Psoas muscle (tissue), 7 donors: ENCODE measurements at regions not wholly inside any gene's neighbourhood (a gene's known extent, or its start where the extent isn't known, plus 50 kb on each side); places are given as distances from the start of the nearest gene placed in this dataset.

Experiments used
- ATAC-seq, 4 donors: fragments of 200-7000 bp; cut with Tn5 transposase; one replicate each; pipeline ENCODE4 v1.9.1; 2020; ENCODE audit warnings: moderate library complexity in 3 of 4, mild to moderate bottlenecking in 2 of 4
- DNase-seq, 2 donors: peaks; one replicate each; pipeline ENCODE4 v3.0.0-alpha.2; 2020
- H3K27ac ChIP-seq: fragments of 200-600 bp; one replicate; pipeline ENCODE4 v1.8.0; 2022
- H3K27me3 ChIP-seq, 3 donors: fragments of 200-600 bp in 1 of 3; one replicate each; pipeline versions ENCODE4 v1.6.1 to v1.8.0; 2013 to 2022; ENCODE audit warnings: low read length in 2 of 3, mild to moderate bottlenecking in 2 of 3, moderate library complexity in 1 of 3; ENCODE audit not compliant: insufficient read depth in 3 of 3
- H3K36me3 ChIP-seq, 2 donors: fragments of 200-600 bp in 1 of 2; one replicate each; pipeline versions ENCODE4 v1.6.1 to v1.8.0; 2013 to 2022; ENCODE audit warnings: low read depth in 1 of 2, mild to moderate bottlenecking in 1 of 2, moderate library complexity in 1 of 2; ENCODE audit not compliant: insufficient read depth in 1 of 2
- H3K4me1 ChIP-seq: fragments of 200-600 bp; one replicate; pipeline ENCODE4 v1.8.0; 2022
- H3K4me3 ChIP-seq: fragments of 200-600 bp; one replicate; pipeline ENCODE4 v1.8.0; 2022; ENCODE audit warnings: mild to moderate bottlenecking
- H3K9me3 ChIP-seq: fragments of 200-600 bp; one replicate; pipeline ENCODE4 v1.8.0; 2022
- CTCF ChIP-seq: fragments of 200-600 bp; IDR thresholded peaks from one replicate; pipeline ENCODE4 v1.8.0; 2022; ENCODE audit warnings: antibody characterized with exemption
- WGBS, 3 donors: extraction: QIAGEN DNeasy Blood & Tissue Kit; methylation state at CpG; one replicate each; pipeline versions ENCODE4 v1.1.6 to v1.1.7; 2013; 5-methylcytosine and 5-hydroxymethylcytosine counted together
- intact Hi-C, 2 donors: fragments of 100-400 bp; cut with DNase I; formaldehyde crosslinking; loops; one replicate each; pipeline versions ENCODE4 v1.11.0 to v1.14.2; 2022
- donor health status: healthy with polysubstance abuse.
- donor health status: DM: no; HTN: no; CAD: no; lungs with moderate emphysema.
- donor health status: Bipolar disorder and iron deficiency.
- donor health status: healthy.
- donor health status: DM: yes; HTN: yes; CAD: no.
- donor health status: DM: no; HTN: no; CAD: no.
- donor health status: DM: yes; HTN: yes; CAD: no.

GRCh38 chr9:18137815-18138214 lies 336.1 kb upstream of the ADAMTSL1 start:
- ATAC-seq (no peak), DNase-seq (no peak)
- Histone ChIP-seq H3K27me3 (peaks cover 0 to 3% (median 0%) of the 10 kb centered on the region in 3 donors), H3K9me3 (no peaks in the 10 kb centered on the region), H3K4me1 (no peaks in the 10 kb centered on the region), H3K4me3 (no peak overlapping the region), H3K27ac (no peak overlapping the region), H3K36me3 (no peaks in the 10 kb centered on the region)
- intact Hi-C loops: loop anchor here in 1 of 2 donors (5.0 kb wide), 1 partner anchor 51 kb away; no protein-coding TSS in a partner anchor
- WGBS, 3 donors: 66 to 78% (median 75%) methylated on average over 4 of the region's 4 CpGs
- TF ChIP-seq CTCF: no peak

GRCh38 chr9:18138656-18139055 lies 335.3 kb upstream of the ADAMTSL1 start:
- H3K4me1 ChIP-seq: no peaks in the 10 kb centered on the region
- ATAC-seq: no peak
- H3K27ac ChIP-seq: no peak overlapping the region
- no peaks in the 10 kb centered on the region for H3K36me3 ChIP-seq
- no peak overlapping the region for H3K4me3 ChIP-seq
- DNase-seq: no peak
- no peaks in the 10 kb centered on the region for H3K9me3 ChIP-seq
- TF ChIP-seq CTCF: no peak
- intact Hi-C loops: loop anchor here in 1 of 2 donors (5.0 kb wide), 1 partner anchor 51 kb away; no protein-coding TSS in a partner anchor
- WGBS, 3 donors: 65 to 68% (median 68%) methylated on average over 5 of the region's 5 CpGs
- no peaks in the 10 kb centered on the region for H3K27me3 ChIP-seq

DNA sequence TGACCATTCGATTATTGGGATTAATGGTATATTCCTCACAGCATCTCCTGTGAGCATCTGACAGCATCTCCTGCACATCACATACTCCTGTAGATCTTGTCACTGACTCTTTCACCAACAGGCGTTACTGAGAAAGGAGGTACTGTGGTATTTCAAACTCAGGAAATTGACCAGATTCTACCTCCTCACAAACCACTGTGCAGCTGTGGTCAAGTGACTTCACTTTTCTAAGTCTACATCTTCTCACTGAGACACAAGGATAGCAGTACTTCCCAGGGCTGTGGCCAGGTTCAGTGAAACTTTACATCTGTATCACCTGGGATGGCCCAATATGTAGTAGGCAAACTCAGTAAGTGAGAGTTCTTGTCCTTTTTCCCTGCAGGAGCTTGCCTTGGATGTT lies 332.3 kb upstream of the ADAMTSL1 start:
- H3K27me3 ChIP-seq: peaks cover 0 to 5% (median 0%) of the 10 kb centered on the region in 3 donors
- TF ChIP-seq CTCF: no peak
- H3K9me3 ChIP-seq: no peaks in the 10 kb centered on the region
- H3K36me3 ChIP-seq: no peaks in the 10 kb centered on the region
- no peak overlapping the region for H3K4me3 ChIP-seq
- no peak overlapping the region for H3K27ac ChIP-seq
- intact Hi-C loops: no loop called here
- WGBS, 3 donors: 84 to 98% (median 94%) methylated on average over 2 of the region's 2 CpGs
- DNase-seq (no peak), ATAC-seq (no peak)
- no peaks in the 10 kb centered on the region for H3K4me1 ChIP-seq

DNA sequence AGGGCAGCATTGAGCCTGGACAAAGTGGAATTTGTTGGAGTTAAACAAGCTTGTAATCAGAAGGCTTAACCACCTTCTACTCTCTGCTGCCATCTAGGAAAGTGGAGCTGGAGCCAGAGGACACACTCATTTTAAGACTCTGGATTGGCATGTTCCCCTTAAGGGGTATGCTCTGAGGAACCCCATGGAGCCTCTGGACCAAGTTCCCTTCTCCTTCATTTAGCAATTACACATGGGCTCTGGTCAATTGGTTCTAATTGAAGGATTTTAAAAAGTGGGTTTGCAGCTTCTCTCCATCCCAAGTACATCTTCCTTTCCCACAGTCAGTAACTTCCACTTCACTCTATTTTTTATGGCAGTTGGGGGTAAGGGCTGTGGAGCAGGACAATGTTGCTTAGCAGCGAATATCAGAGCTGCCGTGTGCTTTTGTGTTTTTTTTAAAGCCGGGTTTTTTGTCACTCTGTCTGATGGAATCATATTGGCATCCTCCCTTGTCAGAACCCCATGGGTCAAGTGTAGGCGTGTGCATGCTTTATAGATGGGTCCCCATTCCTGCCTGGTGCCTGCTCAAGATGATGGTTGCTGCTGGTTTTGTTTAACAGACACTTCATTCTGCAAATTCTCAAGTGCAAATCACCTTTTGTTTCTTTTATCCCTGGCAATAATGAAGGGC lies 330.7 kb upstream of the ADAMTSL1 start:
- H3K27me3 ChIP-seq: peaks cover 0 to 5% (median 0%) of the 10 kb centered on the region in 3 donors
- intact Hi-C loops: no loop called here
- DNase-seq (no peak), ATAC-seq (no peak)
- no peak overlapping the region for H3K27ac ChIP-seq
- 75 to 83% (median 79%) methylated on average over 4 of the region's 4 CpGs for WGBS, 3 donors
- H3K4me3 ChIP-seq: no peak overlapping the region
- no peaks in the 10 kb centered on the region for H3K9me3 ChIP-seq
- H3K36me3 ChIP-seq: no peaks in the 10 kb centered on the region
- TF ChIP-seq CTCF: no peak
- no peaks in the 10 kb centered on the region for H3K4me1 ChIP-seq

GRCh38 chr9:18146329-18146728 lies 327.6 kb upstream of the ADAMTSL1 start:
- WGBS, 3 donors: 86 to 92% (median 90%) methylated on average over 3 of the region's 3 CpGs
- intact Hi-C loops: no loop called here

More at GRCh38 chr9:18146329-18146728, 327.6 kb upstream of the ADAMTSL1 start:
- ATAC-seq: no peak
- TF ChIP-seq CTCF: no peak
- H3K27me3 ChIP-seq: peaks cover 0 to 5% (median 0%) of the 10 kb centered on the region in 3 donors
- H3K4me3 ChIP-seq: no peak overlapping the region
- H3K4me1 ChIP-seq: no peaks in the 10 kb centered on the region
- H3K9me3 ChIP-seq: no peaks in the 10 kb centered on the region
- H3K27ac ChIP-seq: no peak overlapping the region
- DNase-seq: no peak
- no peaks in the 10 kb centered on the region for H3K36me3 ChIP-seq
